EL (cell line): ENCODE measurements at regions not wholly inside any gene's neighbourhood (a gene's known extent, or its start where the extent isn't known, plus 50 kb on each side); places are given as distances from the start of the nearest gene placed in this dataset.

Experiments used
- DNase-seq: peaks from one replicate; pipeline ENCODE4 v3.0.0-alpha.2; 2016

- DNase-seq, result no peak
Observed at GRCh38 chr19:32265995-32266394, 79.4 kb upstream of the ZNF507 start.

GRCh38 chr19:32266460-32266859 lies 79.0 kb upstream of the ZNF507 start:
- no peak for DNase-seq

GRCh38 chr19:32268381-32268780 lies 77.0 kb upstream of the ZNF507 start:
- no peak for DNase-seq

- DNase-seq, result no peak
Observed at GRCh38 chr19:32269831-32270230, 75.6 kb upstream of the ZNF507 start.

- no peak for DNase-seq
Observed at GRCh38 chr19:32273483-32273882, 71.9 kb upstream of the ZNF507 start.

GRCh38 chr19:32287086-32287485 lies 58.3 kb upstream of the ZNF507 start:
- no peak for DNase-seq

GRCh38 chr19:32287811-32288227 lies 57.6 kb upstream of the ZNF507 start:
- peak; percentile 65 for DNase-seq

GRCh38 chr19:32289566-32290210 lies 55.7 kb upstream of the ZNF507 start:
- DNase-seq, result no peak

GRCh38 chr19:32291876-32292275 lies 53.5 kb upstream of the ZNF507 start:
- DNase-seq, result no peak

GRCh38 chr19:32294871-32295438 lies 50.5 kb upstream of the ZNF507 start:
- no peak for DNase-seq
